ENCODE measurements at regions not wholly inside any gene's neighbourhood (a gene's known extent, or its start where the extent isn't known, plus 50 kb on each side); places are given as distances from the start of the nearest gene placed in this dataset.

GRCh38 chr4:136337216-136337615 is 1195.1 kb downstream of the PCDH18 start:
- DNase-seq (ENCODE audit: low read depth): no peak
- no peak overlapping the region for H3K4me3 ChIP-seq (ENCODE audit: low read length)
- no peak for TF ChIP-seq CTCF (conservative IDR thresholded peaks at IDR 0.05; ENCODE audit: low read depth, low read length)

- no peak for TF ChIP-seq CTCF (conservative IDR thresholded peaks at IDR 0.05; ENCODE audit: low read depth, low read length)
- H3K4me3 ChIP-seq (ENCODE audit: low read length): no peak overlapping the region
- no peak for DNase-seq (ENCODE audit: low read depth)
These were observed 1195.8 kb downstream of the PCDH18 start for GRCh38 chr4:136336479-136336878.

GRCh38 chr4:136329042-136329662 is 1203.1 kb downstream of the PCDH18 start:
- DNase-seq (ENCODE audit: low read depth): no peak
- H3K4me3 ChIP-seq (ENCODE audit: low read length): no peak overlapping the region
- TF ChIP-seq CTCF (conservative IDR thresholded peaks at IDR 0.05; ENCODE audit: low read depth, low read length): peak; percentile 58

- no peak for TF ChIP-seq CTCF (conservative IDR thresholded peaks at IDR 0.05; ENCODE audit: low read depth, low read length)
- no peak for DNase-seq (ENCODE audit: low read depth)
- no peak overlapping the region for H3K4me3 ChIP-seq (ENCODE audit: low read length)
These were observed 1204.2 kb downstream of the PCDH18 start for GRCh38 chr4:136328131-136328530.

- TF ChIP-seq CTCF (conservative IDR thresholded peaks at IDR 0.05; ENCODE audit: low read depth, low read length): no peak
- DNase-seq (ENCODE audit: low read depth): no peak
- no peak overlapping the region for H3K4me3 ChIP-seq (ENCODE audit: low read length)
These were observed 1211.9 kb downstream of the PCDH18 start for GRCh38 chr4:136320465-136320813.

GRCh38 chr4:136319789-136320464 is 1212.4 kb downstream of the PCDH18 start:
- TF ChIP-seq CTCF (conservative IDR thresholded peaks at IDR 0.05; ENCODE audit: low read depth, low read length): no peak
- peak; percentile 71 for DNase-seq (ENCODE audit: low read depth)
- no peak overlapping the region for H3K4me3 ChIP-seq (ENCODE audit: low read length)

GRCh38 chr4:136316961-136317360 is 1215.3 kb downstream of the PCDH18 start:
- no peak for TF ChIP-seq CTCF (conservative IDR thresholded peaks at IDR 0.05; ENCODE audit: low read depth, low read length)
- no peak for DNase-seq (ENCODE audit: low read depth)
- no peak overlapping the region for H3K4me3 ChIP-seq (ENCODE audit: low read length)
